ENCODE measurements at regions not wholly inside any gene's neighbourhood (a gene's known extent, or its start where the extent isn't known, plus 50 kb on each side); places are given as distances from the start of the nearest gene placed in this dataset.

DNA sequence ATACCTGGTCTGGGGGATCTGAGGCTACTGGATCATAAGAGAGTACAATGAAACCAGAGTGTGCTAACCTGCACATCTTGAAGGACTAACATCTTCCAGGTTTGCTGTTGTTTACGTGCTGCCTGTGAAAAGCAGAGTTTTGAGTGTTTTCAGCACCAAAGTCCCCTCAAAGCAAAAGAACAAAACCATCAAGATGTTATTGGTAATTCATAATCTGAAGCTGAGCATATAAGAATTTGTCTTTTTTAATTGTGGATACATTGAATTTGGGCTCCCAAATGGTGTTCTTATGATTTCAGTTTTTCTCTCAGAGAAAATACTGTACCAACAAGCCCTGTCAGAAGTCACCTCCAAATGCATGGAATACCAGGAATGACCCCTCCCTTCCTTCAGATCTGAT is 110.2 kb downstream of the BTG1 start:
- TF ChIP-seq EZH2 (IDR thresholded peaks at IDR 0.05; ENCODE audit: borderline replicate concordance, low read depth, low read length, poor library complexity, severe bottlenecking), result no peak
- TF ChIP-seq, protein P1, sequence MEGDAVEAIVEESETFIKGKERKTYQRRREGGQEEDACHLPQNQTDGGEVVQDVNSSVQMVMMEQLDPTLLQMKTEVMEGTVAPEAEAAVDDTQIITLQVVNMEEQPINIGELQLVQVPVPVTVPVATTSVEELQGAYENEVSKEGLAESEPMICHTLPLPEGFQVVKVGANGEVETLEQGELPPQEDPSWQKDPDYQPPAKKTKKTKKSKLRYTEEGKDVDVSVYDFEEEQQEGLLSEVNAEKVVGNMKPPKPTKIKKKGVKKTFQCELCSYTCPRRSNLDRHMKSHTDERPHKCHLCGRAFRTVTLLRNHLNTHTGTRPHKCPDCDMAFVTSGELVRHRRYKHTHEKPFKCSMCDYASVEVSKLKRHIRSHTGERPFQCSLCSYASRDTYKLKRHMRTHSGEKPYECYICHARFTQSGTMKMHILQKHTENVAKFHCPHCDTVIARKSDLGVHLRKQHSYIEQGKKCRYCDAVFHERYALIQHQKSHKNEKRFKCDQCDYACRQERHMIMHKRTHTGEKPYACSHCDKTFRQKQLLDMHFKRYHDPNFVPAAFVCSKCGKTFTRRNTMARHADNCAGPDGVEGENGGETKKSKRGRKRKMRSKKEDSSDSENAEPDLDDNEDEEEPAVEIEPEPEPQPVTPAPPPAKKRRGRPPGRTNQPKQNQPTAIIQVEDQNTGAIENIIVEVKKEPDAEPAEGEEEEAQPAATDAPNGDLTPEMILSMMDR (conservative IDR thresholded peaks at IDR 0.05; ENCODE audit: low read depth, low read length), result no peak

Measured in A673 (cell line).